ENCODE measurements at regions not wholly inside any gene's neighbourhood (a gene's known extent, or its start where the extent isn't known, plus 50 kb on each side); places are given as distances from the start of the nearest gene placed in this dataset.

DNA sequence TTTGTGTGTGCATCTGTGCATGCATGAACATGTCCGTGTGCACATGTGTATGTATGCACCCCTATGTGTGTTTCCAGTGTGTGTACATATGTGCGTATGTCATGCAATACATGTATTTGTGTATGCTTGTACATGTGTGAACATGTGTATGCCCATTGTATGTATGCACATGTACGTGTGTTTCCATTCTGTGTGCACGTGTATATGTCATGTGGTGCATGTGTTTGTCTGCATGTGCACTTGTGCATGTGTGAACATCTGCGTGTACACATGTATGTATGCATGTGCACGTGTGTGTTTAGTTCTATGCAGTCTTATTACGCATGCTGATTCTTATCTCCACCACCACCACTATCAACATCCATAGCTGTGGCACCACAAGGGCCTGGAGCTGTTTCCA, 403.5 kb upstream of the IRX4 start:
- no peak for TF ChIP-seq CTCF (IDR thresholded peaks at IDR 0.05)
- TF ChIP-seq POLR2A (IDR thresholded peaks at IDR 0.05) = no peak

Data from lower leg skin (tissue), 3 donors.